HFFc6 (cell line): ENCODE measurements at regions not wholly inside any gene's neighbourhood (a gene's known extent, or its start where the extent isn't known, plus 50 kb on each side); places are given as distances from the start of the nearest gene placed in this dataset.

Experiments used
- DNase-seq: peaks from one replicate; pipeline ENCODE4 v3.0.0-alpha.2; 2018
- H3K27ac Mint-ChIP-seq: 2 replicates; pipeline ENCODE4 v1.8.0; 2020; ENCODE audit warnings: mild to moderate bottlenecking, mixed read lengths
- H3K27me3 Mint-ChIP-seq: 2 replicates; pipeline ENCODE4 v1.8.0; 2021; ENCODE audit warnings: mild to moderate bottlenecking, moderate library complexity, mixed read lengths; ENCODE audit not compliant: insufficient read depth
- H3K36me3 Mint-ChIP-seq: 2 replicates; pipeline ENCODE4 v1.8.0; 2021; ENCODE audit warnings: low read depth, mixed read lengths
- H3K4me1 Mint-ChIP-seq: 2 replicates; pipeline ENCODE4 v1.8.0; 2020; ENCODE audit warnings: low read depth, mixed read lengths
- H3K4me3 Mint-ChIP-seq: 2 replicates; pipeline ENCODE4 v1.8.0; 2020; ENCODE audit warnings: mild to moderate bottlenecking, moderate library complexity, mixed read lengths
- H3K9me3 Mint-ChIP-seq: 2 replicates; pipeline ENCODE4 v1.8.0; 2020; ENCODE audit warnings: mild to moderate bottlenecking, mixed read lengths
- TF ChIP-seq, protein P1 (sequence below): fragments of 200-600 bp; sonication (generic); IDR thresholded peaks from 2 replicates; pipeline ENCODE4 v1.5.0; 2021; ENCODE audit warnings: antibody characterized with exemption, mild to moderate bottlenecking

DNA sequence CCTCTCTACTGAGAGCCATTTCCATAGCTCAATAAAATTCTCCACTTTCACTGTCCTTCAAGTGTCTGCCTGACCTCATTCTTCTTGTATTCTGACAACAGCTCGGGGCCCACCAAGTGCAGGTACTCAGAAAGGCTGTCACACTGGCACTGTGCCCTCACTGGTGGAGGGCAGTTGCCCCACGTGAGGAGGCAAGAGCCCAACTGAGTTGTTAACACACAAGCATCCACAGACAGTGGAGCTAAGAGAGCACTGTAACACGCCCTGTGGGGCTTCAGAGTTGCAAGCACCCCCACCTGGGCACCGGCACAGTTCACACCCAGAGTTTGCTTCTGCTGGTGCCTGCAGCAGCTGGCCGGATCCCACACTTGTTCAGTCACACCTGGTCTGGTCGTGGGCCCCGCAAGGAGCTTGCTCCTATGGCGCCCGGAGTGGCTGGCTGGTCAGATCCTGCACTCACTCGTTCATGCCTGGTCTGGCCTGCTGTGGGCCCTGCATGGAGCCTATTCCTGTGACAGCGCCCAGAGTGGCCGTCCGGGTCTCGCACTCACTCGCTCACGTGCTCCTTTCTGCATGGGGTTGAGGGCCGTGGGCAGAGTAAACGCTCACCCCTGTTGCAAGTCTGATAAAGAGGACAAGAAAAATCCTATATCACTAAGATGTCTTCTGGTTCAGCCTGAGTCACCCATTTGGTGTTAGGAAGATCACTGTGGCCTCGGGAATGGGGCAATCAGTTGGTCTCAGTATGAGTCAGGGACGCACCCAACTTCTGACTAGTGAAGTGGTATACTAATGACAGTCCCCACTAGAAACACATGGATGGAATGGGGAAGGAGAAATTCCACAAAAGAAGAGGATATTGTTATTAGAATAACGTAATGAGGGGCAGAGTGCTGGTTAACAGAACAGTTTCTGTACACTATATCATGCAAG lies 87.0 kb upstream of the CCNH start:
- H3K9me3 Mint-ChIP-seq, result peaks cover 11% of the 10 kb centered on the region
- no peak for DNase-seq
- TF ChIP-seq, protein P1, sequence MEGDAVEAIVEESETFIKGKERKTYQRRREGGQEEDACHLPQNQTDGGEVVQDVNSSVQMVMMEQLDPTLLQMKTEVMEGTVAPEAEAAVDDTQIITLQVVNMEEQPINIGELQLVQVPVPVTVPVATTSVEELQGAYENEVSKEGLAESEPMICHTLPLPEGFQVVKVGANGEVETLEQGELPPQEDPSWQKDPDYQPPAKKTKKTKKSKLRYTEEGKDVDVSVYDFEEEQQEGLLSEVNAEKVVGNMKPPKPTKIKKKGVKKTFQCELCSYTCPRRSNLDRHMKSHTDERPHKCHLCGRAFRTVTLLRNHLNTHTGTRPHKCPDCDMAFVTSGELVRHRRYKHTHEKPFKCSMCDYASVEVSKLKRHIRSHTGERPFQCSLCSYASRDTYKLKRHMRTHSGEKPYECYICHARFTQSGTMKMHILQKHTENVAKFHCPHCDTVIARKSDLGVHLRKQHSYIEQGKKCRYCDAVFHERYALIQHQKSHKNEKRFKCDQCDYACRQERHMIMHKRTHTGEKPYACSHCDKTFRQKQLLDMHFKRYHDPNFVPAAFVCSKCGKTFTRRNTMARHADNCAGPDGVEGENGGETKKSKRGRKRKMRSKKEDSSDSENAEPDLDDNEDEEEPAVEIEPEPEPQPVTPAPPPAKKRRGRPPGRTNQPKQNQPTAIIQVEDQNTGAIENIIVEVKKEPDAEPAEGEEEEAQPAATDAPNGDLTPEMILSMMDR, result no peak
- H3K4me3 Mint-ChIP-seq, result no peak overlapping the region
- H3K27ac Mint-ChIP-seq, result no peak overlapping the region
- H3K4me1 Mint-ChIP-seq, result no peaks in the 10 kb centered on the region; the same call in 1 of the 2 replicates
- no peaks in the 10 kb centered on the region for H3K36me3 Mint-ChIP-seq
- no peaks in the 10 kb centered on the region for H3K27me3 Mint-ChIP-seq
